ACC112 (cell line): ENCODE measurements at regions not wholly inside any gene's neighbourhood (a gene's known extent, or its start where the extent isn't known, plus 50 kb on each side); places are given as distances from the start of the nearest gene placed in this dataset.
A peak's percentile ranks its signal among the peaks of the same experiment; 100 is the strongest.

ENCODE experiments used
- H2AFZ ChIP-seq: fragments of 200-600 bp; sonication (generic); one replicate; pipeline ENCODE4 v1.6.0; 2017; ENCODE audit warnings: antibody characterized with exemption, low read length; ENCODE audit not compliant: unreplicated experiment
- H3K27ac ChIP-seq: fragments of 200-600 bp; sonication (generic); 2 replicates; pipeline ENCODE4 v1.5.1; 2014; ENCODE audit warnings: low read depth, mild to moderate bottlenecking, antibody characterized with exemption, low read length, moderate library complexity
- H3K27me3 ChIP-seq: fragments of 200-600 bp; sonication (generic); 2 replicates; pipeline ENCODE4 v1.6.1; 2014; ENCODE audit warnings: mild to moderate bottlenecking, antibody characterized with exemption, low read length, moderate library complexity, mixed read lengths; ENCODE audit not compliant: insufficient read depth
- H3K36me3 ChIP-seq: fragments of 200-600 bp; sonication (generic); 2 replicates; pipeline ENCODE4 v1.6.1; 2016; ENCODE audit warnings: mild to moderate bottlenecking, antibody characterized with exemption, low read length, moderate library complexity, mixed read lengths; ENCODE audit not compliant: insufficient read depth
- H3K4me1 ChIP-seq: fragments of 200-600 bp; sonication (generic); one replicate; pipeline ENCODE4 v1.6.1; 2016; ENCODE audit warnings: low read length, mixed read lengths; ENCODE audit not compliant: insufficient read depth, unreplicated experiment, control insufficient read depth
- H3K4me3 ChIP-seq: fragments of 200-600 bp; sonication (generic); 2 replicates; pipeline ENCODE4 v1.5.1; 2014; ENCODE audit warnings: mild to moderate bottlenecking, low read depth, low read length
- H3K79me2 ChIP-seq: fragments of 200-600 bp; sonication (generic); one replicate; pipeline ENCODE4 v1.6.0; 2016; ENCODE audit warnings: low read length; ENCODE audit not compliant: control insufficient read depth, unreplicated experiment, insufficient read depth

GRCh38 chr2:150762571-150762970 is 275.1 kb upstream of the RND3 start:
- Histone ChIP-seq H3K27ac (no peak overlapping the region), H3K4me3 (no peak overlapping the region), H3K4me1 (no peaks in the 10 kb centered on the region), H2AFZ (no peak overlapping the region), H3K27me3 (no peaks in the 10 kb centered on the region), H3K36me3 (no peaks in the 10 kb centered on the region), H3K79me2 (no peaks in the 10 kb centered on the region)

DNA sequence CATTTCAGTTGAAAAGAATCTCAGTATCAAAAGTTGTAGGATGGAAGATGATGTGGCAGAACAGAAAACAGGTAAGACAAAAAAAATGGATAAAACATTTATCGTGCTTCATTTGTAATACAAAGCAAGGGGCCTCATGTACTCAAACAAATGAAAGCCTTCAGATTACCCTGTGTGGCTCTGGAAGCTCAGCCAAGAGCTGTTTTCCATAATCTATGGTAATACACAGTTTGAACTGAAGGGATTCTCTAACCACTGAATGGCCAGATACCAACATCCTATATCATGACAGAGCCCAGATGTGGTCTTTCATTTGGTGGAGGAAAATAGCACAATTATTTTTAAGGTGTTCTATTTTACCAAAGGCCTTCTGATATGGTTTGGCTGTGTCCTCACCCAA is 272.1 kb upstream of the RND3 start:
- Histone ChIP-seq H3K27ac (no peak overlapping the region), H3K4me3 (no peak overlapping the region), H3K27me3 (no peaks in the 10 kb centered on the region), H2AFZ (no peak overlapping the region), H3K36me3 (no peaks in the 10 kb centered on the region), H3K4me1 (no peaks in the 10 kb centered on the region), H3K79me2 (no peaks in the 10 kb centered on the region)

- no peak overlapping the region for H3K27ac ChIP-seq
- no peaks in the 10 kb centered on the region for H3K36me3 ChIP-seq
- no peaks in the 10 kb centered on the region for H3K4me1 ChIP-seq
- H3K79me2 ChIP-seq, result no peaks in the 10 kb centered on the region
- no peaks in the 10 kb centered on the region for H3K27me3 ChIP-seq
- no peak overlapping the region for H2AFZ ChIP-seq
- H3K4me3 ChIP-seq, result no peak overlapping the region
Measured at GRCh38 chr2:150759106-150759505, 271.6 kb upstream of the RND3 start.

DNA sequence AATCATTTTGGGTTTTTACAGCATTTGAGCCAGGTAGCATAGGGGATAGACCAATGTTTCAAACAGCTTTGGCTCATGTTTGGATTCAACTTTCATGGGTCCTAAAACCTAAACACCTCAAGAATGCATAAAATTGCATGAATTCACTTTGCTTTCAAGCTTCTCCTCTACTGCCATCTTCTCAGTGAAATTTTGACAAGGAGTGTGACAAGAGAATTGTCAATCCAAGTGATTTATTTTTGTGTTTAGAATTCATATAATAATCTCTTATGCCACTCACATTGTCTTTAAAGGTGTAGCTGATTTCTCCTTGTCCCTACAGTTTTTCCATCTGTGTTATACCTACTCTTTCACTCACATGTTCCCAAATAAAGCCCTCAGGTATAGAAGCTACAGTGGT is 264.8 kb upstream of the RND3 start:
- Histone ChIP-seq H3K4me1 (no peaks in the 10 kb centered on the region), H3K27ac (no peak overlapping the region), H3K27me3 (no peaks in the 10 kb centered on the region), H3K36me3 (no peaks in the 10 kb centered on the region), H2AFZ (no peak overlapping the region), H3K4me3 (no peak overlapping the region), H3K79me2 (no peaks in the 10 kb centered on the region)

- no peaks in the 10 kb centered on the region for H3K36me3 ChIP-seq
- no peaks in the 10 kb centered on the region for H3K4me1 ChIP-seq
- H3K79me2 ChIP-seq, result no peaks in the 10 kb centered on the region
- H3K27me3 ChIP-seq, result no peaks in the 10 kb centered on the region
- H3K27ac ChIP-seq, result no peak overlapping the region
- H3K4me3 ChIP-seq, result no peak overlapping the region
- no peak overlapping the region for H2AFZ ChIP-seq
Measured at GRCh38 chr2:150750720-150751119, 263.3 kb upstream of the RND3 start.

DNA sequence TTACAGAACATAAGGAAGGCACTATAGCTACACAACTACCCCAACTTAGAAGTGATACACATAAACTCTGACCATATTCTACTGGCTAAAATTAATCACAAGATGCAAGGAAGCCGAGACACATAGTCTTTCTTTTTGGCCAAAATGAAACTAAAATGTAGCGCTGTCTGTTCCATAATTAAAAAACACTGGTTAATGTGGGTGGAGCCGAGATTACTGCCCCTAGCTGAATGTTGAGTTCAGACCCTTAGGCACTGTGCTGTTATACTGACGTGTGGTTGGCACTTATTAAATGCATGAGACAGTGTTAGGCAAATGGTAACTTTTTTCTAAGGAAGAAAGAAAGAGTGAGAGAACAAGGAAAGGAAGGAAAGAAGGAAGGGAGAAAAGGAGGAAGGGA is 254.6 kb upstream of the RND3 start:
- H3K4me1 ChIP-seq, result no peaks in the 10 kb centered on the region
- H3K4me3 ChIP-seq, result no peak overlapping the region
- no peaks in the 10 kb centered on the region for H3K27me3 ChIP-seq
- peak overlapping the region; percentile 20 for H2AFZ ChIP-seq
- no peaks in the 10 kb centered on the region for H3K79me2 ChIP-seq
- H3K27ac ChIP-seq, result no peak overlapping the region
- no peaks in the 10 kb centered on the region for H3K36me3 ChIP-seq

DNA sequence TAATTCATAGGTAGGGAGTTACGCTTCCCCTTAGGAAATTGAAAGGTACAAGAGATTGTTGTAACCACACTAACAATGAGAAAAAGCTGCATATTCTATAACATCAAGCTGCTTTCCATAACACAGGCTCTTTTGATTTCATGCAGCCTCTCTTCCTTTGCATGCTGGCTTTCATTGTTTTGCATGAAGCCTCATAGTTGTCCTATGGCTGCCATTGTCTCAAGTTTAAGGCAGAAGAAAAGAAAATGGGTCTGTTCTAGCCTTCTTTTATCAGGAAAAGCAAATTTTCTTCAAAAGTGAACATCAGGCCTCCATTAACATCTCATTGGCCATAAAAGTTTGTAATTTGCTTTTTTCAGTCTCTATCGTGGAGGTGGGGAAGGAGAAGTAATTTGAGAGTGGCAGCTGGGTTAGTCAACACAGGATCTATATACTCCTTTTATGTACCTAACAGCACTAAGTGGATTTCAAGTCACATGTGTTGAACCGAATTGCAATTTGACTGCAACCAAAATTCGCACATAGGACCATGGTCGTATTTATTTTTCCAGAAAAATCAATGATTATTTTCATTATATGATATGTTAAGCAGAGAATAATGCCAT is 248.5 kb upstream of the RND3 start:
- Histone ChIP-seq H3K4me1 (peaks cover 8% of the 10 kb centered on the region), H3K79me2 (no peaks in the 10 kb centered on the region), H3K27ac (no peak overlapping the region), H3K4me3 (no peak overlapping the region), H2AFZ (no peak overlapping the region), H3K36me3 (no peaks in the 10 kb centered on the region), H3K27me3 (no peaks in the 10 kb centered on the region)

- Histone ChIP-seq H3K4me3 (no peak overlapping the region), H3K4me1 (peaks cover 16% of the 10 kb centered on the region), H3K79me2 (no peaks in the 10 kb centered on the region), H3K27ac (no peak overlapping the region), H3K27me3 (no peaks in the 10 kb centered on the region), H3K36me3 (no peaks in the 10 kb centered on the region), H2AFZ (no peak overlapping the region)
Measured at GRCh38 chr2:150733051-150733618, 245.7 kb upstream of the RND3 start.

GRCh38 chr2:150732491-150732890 is 245.0 kb upstream of the RND3 start:
- Histone ChIP-seq H3K4me3 (no peak overlapping the region), H2AFZ (no peak overlapping the region), H3K27ac (no peak overlapping the region), H3K79me2 (no peaks in the 10 kb centered on the region), H3K36me3 (no peaks in the 10 kb centered on the region), H3K27me3 (no peaks in the 10 kb centered on the region), H3K4me1 (peaks cover 16% of the 10 kb centered on the region)

DNA sequence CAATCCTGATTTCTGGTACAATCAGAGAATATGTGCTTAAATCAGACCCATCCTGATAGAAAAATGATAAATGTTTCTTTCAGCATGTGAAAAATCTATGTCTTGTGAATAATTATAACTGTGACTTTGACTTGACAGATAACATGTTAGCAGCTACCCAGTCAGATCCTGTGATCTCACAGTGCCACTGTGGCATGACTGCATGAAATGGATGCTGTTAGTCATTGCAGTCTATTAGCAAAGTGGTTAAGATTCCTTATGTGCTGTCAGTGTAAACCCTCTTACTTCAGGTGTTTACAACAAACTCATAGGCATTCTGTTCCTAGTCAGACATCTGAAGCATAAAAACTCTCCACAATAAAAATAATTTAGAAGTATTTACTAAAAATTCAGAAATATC is 244.6 kb upstream of the RND3 start:
- Histone ChIP-seq H3K79me2 (no peaks in the 10 kb centered on the region), H2AFZ (peak overlapping the region; percentile 72), H3K4me3 (no peak overlapping the region)

DNA sequence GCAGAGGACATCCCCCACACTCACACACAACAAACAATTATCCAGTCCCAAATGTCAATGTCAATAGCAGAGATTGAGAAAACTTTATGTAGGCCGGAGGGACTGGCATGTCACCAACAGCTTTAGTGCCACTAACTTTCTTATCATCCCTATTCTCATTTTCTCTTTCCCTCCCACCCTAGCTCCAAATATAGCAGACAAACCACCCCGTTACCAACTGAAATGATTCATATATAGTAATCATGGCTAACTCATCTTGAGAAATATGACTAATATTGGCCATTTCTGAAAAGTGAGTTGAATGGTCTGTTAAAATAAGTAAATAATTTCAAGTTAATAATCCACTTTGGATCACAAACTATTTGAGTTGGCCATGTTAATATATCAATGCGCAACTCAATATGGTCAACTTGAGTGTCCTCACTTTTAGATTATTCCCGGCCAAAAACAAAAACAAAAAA is 242.1 kb upstream of the RND3 start:
- no peak overlapping the region for H3K4me3 ChIP-seq
- H3K27me3 ChIP-seq, result no peaks in the 10 kb centered on the region
- H3K4me1 ChIP-seq, result peaks cover 16% of the 10 kb centered on the region
- H3K27ac ChIP-seq, result no peak overlapping the region
- H2AFZ ChIP-seq, result no peak overlapping the region
- H3K79me2 ChIP-seq, result no peaks in the 10 kb centered on the region
- H3K36me3 ChIP-seq, result no peaks in the 10 kb centered on the region

More for the DNA sequence above, 244.6 kb upstream of the RND3 start:
- H3K4me1 ChIP-seq, result peaks cover 16% of the 10 kb centered on the region
- H3K27me3 ChIP-seq, result no peaks in the 10 kb centered on the region
- H3K27ac ChIP-seq, result no peak overlapping the region
- H3K36me3 ChIP-seq, result no peaks in the 10 kb centered on the region
